K562 (cell line): ENCODE measurements at regions not wholly inside any gene's neighbourhood (a gene's known extent, or its start where the extent isn't known, plus 50 kb on each side); places are given as distances from the start of the nearest gene placed in this dataset.

Source experiments
- ETV6 ChIP-seq, 3 experiments: fragments of 150-350 bp in 1 of 3; sonication (generic) in 1 of 3; formaldehyde crosslinking in 1 of 3; IDR thresholded peaks; 2 replicates each; pipeline versions ENCODE4 v1.6.1 to v1.8.0; 2014 to 2022; ENCODE audit warnings: borderline replicate concordance in 2 of 3, low read depth in 2 of 3, antibody characterized with exemption in 1 of 3, low read length in 1 of 3, mild to moderate bottlenecking in 1 of 3, missing genetic modification reagents in 1 of 3
- HMG20B ChIP-seq: fragments of 250-450 bp; sonication (Bioruptor Pico); IDR thresholded peaks from 2 replicates; pipeline ENCODE4 v1.5.0; 2021; ENCODE audit warnings: mild to moderate bottlenecking
- PCBP2 ChIP-seq: fragments of 200-400 bp; formaldehyde crosslinking; IDR thresholded peaks from 2 replicates; pipeline ENCODE4 v1.6.1; 2018; ENCODE audit warnings: low read length, low read depth, mild to moderate bottlenecking, moderate library complexity; ENCODE audit not compliant: poor library complexity, severe bottlenecking
- TF ChIP-seq, protein P1 (sequence below), 2 experiments: fragments of 450-650 bp in 1 of 2; sonication (generic) in 1 of 2; formaldehyde crosslinking in 1 of 2; IDR thresholded peaks; 2 replicates each; pipeline versions ENCODE4 v1.7.1 to v1.9.0; 2016 to 2022; ENCODE audit warnings: inconsistent platforms in 1 of 2, mild to moderate bottlenecking in 1 of 2, missing genetic modification reagents in 1 of 2

DNA sequence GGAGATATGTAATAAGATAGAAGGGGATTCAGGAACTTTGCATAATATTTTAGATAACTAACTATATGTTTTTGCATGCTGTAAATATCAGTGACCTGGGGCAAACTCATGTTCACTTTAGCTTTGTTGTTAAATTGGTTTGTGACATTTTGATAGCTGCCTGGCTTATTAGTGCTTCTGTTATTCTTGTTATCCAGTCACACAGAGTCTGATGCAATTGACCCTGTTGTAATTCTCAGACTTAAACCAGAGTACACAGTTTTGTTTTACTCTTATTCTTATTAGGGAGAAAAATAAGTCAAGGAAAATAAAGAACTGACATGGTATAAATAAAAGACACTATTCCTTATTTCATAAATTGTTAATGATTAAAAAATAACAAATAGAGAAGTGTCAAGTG lies 516.7 kb upstream of the SLIT2 start (continued):
- TF ChIP-seq, protein P1, sequence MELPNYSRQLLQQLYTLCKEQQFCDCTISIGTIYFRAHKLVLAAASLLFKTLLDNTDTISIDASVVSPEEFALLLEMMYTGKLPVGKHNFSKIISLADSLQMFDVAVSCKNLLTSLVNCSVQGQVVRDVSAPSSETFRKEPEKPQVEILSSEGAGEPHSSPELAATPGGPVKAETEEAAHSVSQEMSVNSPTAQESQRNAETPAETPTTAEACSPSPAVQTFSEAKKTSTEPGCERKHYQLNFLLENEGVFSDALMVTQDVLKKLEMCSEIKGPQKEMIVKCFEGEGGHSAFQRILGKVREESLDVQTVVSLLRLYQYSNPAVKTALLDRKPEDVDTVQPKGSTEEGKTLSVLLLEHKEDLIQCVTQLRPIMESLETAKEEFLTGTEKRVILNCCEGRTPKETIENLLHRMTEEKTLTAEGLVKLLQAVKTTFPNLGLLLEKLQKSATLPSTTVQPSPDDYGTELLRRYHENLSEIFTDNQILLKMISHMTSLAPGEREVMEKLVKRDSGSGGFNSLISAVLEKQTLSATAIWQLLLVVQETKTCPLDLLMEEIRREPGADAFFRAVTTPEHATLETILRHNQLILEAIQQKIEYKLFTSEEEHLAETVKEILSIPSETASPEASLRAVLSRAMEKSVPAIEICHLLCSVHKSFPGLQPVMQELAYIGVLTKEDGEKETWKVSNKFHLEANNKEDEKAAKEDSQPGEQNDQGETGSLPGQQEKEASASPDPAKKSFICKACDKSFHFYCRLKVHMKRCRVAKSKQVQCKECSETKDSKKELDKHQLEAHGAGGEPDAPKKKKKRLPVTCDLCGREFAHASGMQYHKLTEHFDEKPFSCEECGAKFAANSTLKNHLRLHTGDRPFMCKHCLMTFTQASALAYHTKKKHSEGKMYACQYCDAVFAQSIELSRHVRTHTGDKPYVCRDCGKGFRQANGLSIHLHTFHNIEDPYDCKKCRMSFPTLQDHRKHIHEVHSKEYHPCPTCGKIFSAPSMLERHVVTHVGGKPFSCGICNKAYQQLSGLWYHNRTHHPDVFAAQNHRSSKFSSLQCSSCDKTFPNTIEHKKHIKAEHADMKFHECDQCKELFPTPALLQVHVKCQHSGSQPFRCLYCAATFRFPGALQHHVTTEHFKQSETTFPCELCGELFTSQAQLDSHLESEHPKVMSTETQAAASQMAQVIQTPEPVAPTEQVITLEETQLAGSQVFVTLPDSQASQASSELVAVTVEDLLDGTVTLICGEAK (IDR thresholded peaks at IDR 0.05), result no peak
- TF ChIP-seq, protein P1 (CRISPR knock-in tag; IDR thresholded peaks at IDR 0.05), result no peak
- TF ChIP-seq HMG20B (CRISPR knock-in tag) (no peak), PCBP2 (no peak), ETV6 (IDR thresholded peaks at IDR 0.05; ENCODE audit: borderline replicate concordance in 1 of 2, low read depth in 2 of 2, low read length in 1 of 2) (no peak), ETV6 (CRISPR knock-in tag; IDR thresholded peaks at IDR 0.05; ENCODE audit: borderline replicate concordance) (no peak)
- TF ChIP-seq, all 486 proteins: peak for 0
